Endothelial cell of umbilical vein (primary cell): ENCODE measurements at regions not wholly inside any gene's neighbourhood (a gene's known extent, or its start where the extent isn't known, plus 50 kb on each side); places are given as distances from the start of the nearest gene placed in this dataset.

Experiments
- BruUV-seq: library from RNA; stranded (reverse); fragments of 400-500 nt; replicated peaks from 2 replicates; lab custom pipeline; 2021; lab: Mats Ljungman, UMichigan
- CTCF ChIA-PET: fragments of 300-600, 350-600 bp; sonication (Branson Sonifier 250); formaldehyde crosslinking; loops from one replicate; lab custom pipeline; 2021; ENCODE audit warnings: antibody characterized with exemption, inconsistent platforms; lab: Charles Lee
- POLR2A ChIA-PET: fragments of 300-600, 350-600 bp; sonication (Branson Sonifier 250); formaldehyde crosslinking; loops from one replicate; lab custom pipeline; 2021; ENCODE audit warnings: antibody characterized with exemption, inconsistent platforms; lab: Charles Lee
- DNase-seq: peaks from one replicate; pipeline ENCODE4 v3.0.0-alpha.2; 2011; ENCODE audit warnings: low read depth, low spot score
- FAIRE-seq: peaks from 2 replicates; lab custom pipeline; 2011; peaks lifted over from hg19 to GRCh38; lab: Jason Lieb, UNC
- H2AFZ ChIP-seq: 2 replicates; pipeline ENCODE4 v1.6.0; 2012; ENCODE audit warnings: low read depth, low read length, control low read depth, inconsistent platforms
- H3K27ac ChIP-seq: 2 replicates; pipeline ENCODE4 v1.5.1; 2011; ENCODE audit warnings: low read depth, mild to moderate bottlenecking, control low read depth, low read length, moderate library complexity; ENCODE audit not compliant: insufficient read depth
- H3K27me3 ChIP-seq, 2 experiments: 2 replicates each; pipeline versions ENCODE4 v1.6.0 to v1.6.1; 2011; ENCODE audit warnings: low read length in 2 of 2, mixed read lengths in 1 of 2; ENCODE audit not compliant: control insufficient read depth in 2 of 2, insufficient read depth in 2 of 2
- H3K36me3 ChIP-seq, 2 experiments: 2 replicates in 1 of 2; 3 replicates in 1 of 2; pipeline ENCODE4 v1.5.1; 2011; ENCODE audit warnings: low read length in 2 of 2, mild to moderate bottlenecking in 1 of 2, moderate library complexity in 1 of 2; ENCODE audit not compliant: control insufficient read depth in 2 of 2, insufficient read depth in 2 of 2; ENCODE audit errors: extremely low read depth in 1 of 2
- H3K4me1 ChIP-seq: 3 replicates; pipeline ENCODE4 v1.5.1; 2011; ENCODE audit warnings: mild to moderate bottlenecking, low read length; ENCODE audit not compliant: control insufficient read depth, insufficient read depth; ENCODE audit errors: extremely low read depth
- H3K4me2 ChIP-seq: 2 replicates; pipeline ENCODE4 v1.6.1; 2011; ENCODE audit warnings: low read length, control low read depth, mixed read lengths; ENCODE audit not compliant: insufficient read depth
- H3K4me3 ChIP-seq, 3 experiments: fragments of 200-600 bp in 1 of 3; sonication (generic), shearing (Covaris generic) in 1 of 3; replicated peaks in 1 of 3; 2 replicates each; pipeline ENCODE4 v1.5.1; 2011 to 2016; ENCODE audit warnings: control low read depth in 3 of 3, low read length in 3 of 3, mild to moderate bottlenecking in 2 of 3, inconsistent platforms in 1 of 3, low read depth in 1 of 3, moderate library complexity in 1 of 3; ENCODE audit not compliant: insufficient read depth in 1 of 3
- H3K79me2 ChIP-seq: 2 replicates; pipeline ENCODE4 v1.6.0; 2012; ENCODE audit warnings: low read length, inconsistent platforms; ENCODE audit not compliant: control insufficient read depth, insufficient read depth
- H3K9ac ChIP-seq: replicated peaks from 2 replicates; pipeline ENCODE3; 2011; ENCODE audit warnings: low read length, control low read depth; ENCODE audit not compliant: insufficient read depth; ENCODE audit errors: extremely low read depth
- H3K9me1 ChIP-seq: replicated peaks from 3 replicates; pipeline ENCODE4 v1.6.0; 2011; ENCODE audit warnings: mild to moderate bottlenecking, low read length; ENCODE audit not compliant: control insufficient read depth, insufficient read depth; ENCODE audit errors: extremely low read depth
- H3K9me3 ChIP-seq: replicated peaks from 2 replicates; pipeline ENCODE4 v1.5.1; 2012; ENCODE audit warnings: low read length, inconsistent platforms; ENCODE audit not compliant: control insufficient read depth, insufficient read depth
- H4K20me1 ChIP-seq: replicated peaks from 2 replicates; pipeline ENCODE3; 2011; ENCODE audit warnings: mild to moderate bottlenecking, low read length; ENCODE audit not compliant: control insufficient read depth, insufficient read depth; ENCODE audit errors: extremely low read depth
- CTCF ChIP-seq, 2 donors: IDR thresholded peaks; 1 replicate in 1 of 2; 2 replicates in 1 of 2; pipeline ENCODE4 v1.5.1; 2011; ENCODE audit warnings: low read length in 2 of 2, mild to moderate bottlenecking in 2 of 2, moderate library complexity in 2 of 2, control low read depth in 1 of 2, inconsistent platforms in 1 of 2, low read depth in 1 of 2; ENCODE audit not compliant: insufficient read depth in 1 of 2; ENCODE audit errors: extremely low read depth in 1 of 2
- EZH2 ChIP-seq: IDR thresholded peaks from 2 replicates; pipeline ENCODE4 v1.6.1; 2012; ENCODE audit warnings: borderline replicate concordance, low read depth, mild to moderate bottlenecking, moderate library complexity, low read length, inconsistent platforms; ENCODE audit not compliant: severe bottlenecking
- FOS ChIP-seq: IDR thresholded peaks from 2 replicates; pipeline ENCODE4 v1.6.1; 2011; ENCODE audit warnings: mild to moderate bottlenecking, low read length, moderate library complexity, borderline replicate concordance; ENCODE audit not compliant: insufficient read depth
- GATA2 ChIP-seq: IDR thresholded peaks from 2 replicates; pipeline ENCODE4 v1.7.0; 2011; ENCODE audit warnings: low read depth, mild to moderate bottlenecking, moderate library complexity, mixed read lengths, low read length; ENCODE audit not compliant: insufficient read length, insufficient read depth
- JUN ChIP-seq: IDR thresholded peaks from 2 replicates; pipeline ENCODE4 v1.6.1; 2011; ENCODE audit warnings: borderline replicate concordance, low read depth; ENCODE audit not compliant: insufficient read length, insufficient read depth
- MAX ChIP-seq: IDR thresholded peaks from 2 replicates; pipeline ENCODE4 v1.6.1; 2011; ENCODE audit not compliant: insufficient read depth, insufficient read length
- MYC ChIP-seq: IDR thresholded peaks from one replicate; pipeline ENCODE4 v1.6.1; 2011; ENCODE audit warnings: mild to moderate bottlenecking, low read depth, low read length
- POLR2A ChIP-seq: IDR thresholded peaks from 2 replicates; pipeline ENCODE4 v1.6.1; 2012; ENCODE audit warnings: low read depth, mild to moderate bottlenecking, control low read depth, low read length
- POLR2AphosphoS5 ChIP-seq: IDR thresholded peaks from 2 replicates; pipeline ENCODE4 v1.6.1; 2012; ENCODE audit warnings: low read depth, mild to moderate bottlenecking, control low read depth, low read length, moderate library complexity; ENCODE audit not compliant: insufficient read depth
- dilution Hi-C: fragments of 300-500 bp; cut with MboI; formaldehyde crosslinking; loops from one replicate; pipeline ENCODE4 v1.15.0; 2019; ENCODE audit warnings: low sequenced_read_pairs; ENCODE audit not compliant: extremely low pct_ligation_motif_present
- intact Hi-C: fragments of 100-400 bp; cut with micrococcal nuclease; formaldehyde crosslinking; loops from one replicate; pipeline ENCODE4 v1.10.0; 2022

GRCh38 chr6:8238773-8239683, 136.7 kb upstream of the EEF1E1 start:
- intact Hi-C loops: no loop called here
- POLR2A ChIA-PET: no interaction called here

More at GRCh38 chr6:8238773-8239683, 136.7 kb upstream of the EEF1E1 start:
- dilution Hi-C loops: no loop called here
- FAIRE-seq (no peak), DNase-seq (no peak)
- Histone ChIP-seq H2AFZ (no peak overlapping the region), H3K79me2 (no peaks in the 10 kb centered on the region), H3K4me2 (no peak overlapping the region), H3K9me3 (no peaks in the 10 kb centered on the region), H3K27me3 (peaks cover 3 to 13% of the 10 kb centered on the region in 2 experiments), H3K9me1 (no peaks in the 10 kb centered on the region), H3K36me3 (no peaks in the 10 kb centered on the region), H3K4me1 (no peaks in the 10 kb centered on the region), H3K27ac (no peak overlapping the region), H3K4me3 (no peak overlapping the region), H4K20me1 (no peaks in the 10 kb centered on the region), H3K9ac (no peak overlapping the region)
- BruUV-seq: no TSS peak
- TF ChIP-seq POLR2A (no peak), FOS (no peak), EZH2 (no peak), JUN (no peak), CTCF (IDR thresholded peaks at IDR 0.05; ENCODE audit: extremely low read depth in 1 of 2, insufficient read depth in 1 of 2, low read depth in 1 of 2, low read length in 2 of 2) (no peak), MYC (no peak), GATA2 (no peak), POLR2AphosphoS5 (no peak), MAX (no peak)
- CTCF ChIA-PET: interaction anchor here (1.7 kb wide), 1 partner anchor 20 kb away, joined by 5 read pairs; no protein-coding TSS in a partner anchor
